HUES6 (cell line): ENCODE measurements at regions not wholly inside any gene's neighbourhood (a gene's known extent, or its start where the extent isn't known, plus 50 kb on each side); places are given as distances from the start of the nearest gene placed in this dataset.

ENCODE experiments used
- H3K27ac ChIP-seq: 2 replicates; pipeline ENCODE4 v1.7.0; 2013; ENCODE audit warnings: low read depth, mild to moderate bottlenecking, low read length, inconsistent platforms
- H3K27me3 ChIP-seq: 2 replicates; pipeline ENCODE4 v1.6.1; 2013; ENCODE audit warnings: low read length; ENCODE audit not compliant: control insufficient read depth, insufficient read depth
- H3K36me3 ChIP-seq: 2 replicates; pipeline ENCODE4 v1.6.1; 2013; ENCODE audit warnings: low read length; ENCODE audit not compliant: control insufficient read depth, insufficient read depth
- H3K4me1 ChIP-seq: 2 replicates; pipeline ENCODE4 v1.6.1; 2013; ENCODE audit warnings: low read length; ENCODE audit not compliant: control insufficient read depth, insufficient read depth
- H3K4me3 ChIP-seq: 2 replicates; pipeline ENCODE4 v1.5.1; 2013; ENCODE audit warnings: low read depth, low read length
- H3K9ac ChIP-seq: one replicate; pipeline ENCODE4 v1.6.1; 2013; ENCODE audit warnings: mild to moderate bottlenecking, low read length
- H3K9me3 ChIP-seq: 2 replicates; pipeline ENCODE4 v1.6.1; 2013; ENCODE audit warnings: low read depth, low read length; ENCODE audit not compliant: control insufficient read depth, insufficient read depth

DNA sequence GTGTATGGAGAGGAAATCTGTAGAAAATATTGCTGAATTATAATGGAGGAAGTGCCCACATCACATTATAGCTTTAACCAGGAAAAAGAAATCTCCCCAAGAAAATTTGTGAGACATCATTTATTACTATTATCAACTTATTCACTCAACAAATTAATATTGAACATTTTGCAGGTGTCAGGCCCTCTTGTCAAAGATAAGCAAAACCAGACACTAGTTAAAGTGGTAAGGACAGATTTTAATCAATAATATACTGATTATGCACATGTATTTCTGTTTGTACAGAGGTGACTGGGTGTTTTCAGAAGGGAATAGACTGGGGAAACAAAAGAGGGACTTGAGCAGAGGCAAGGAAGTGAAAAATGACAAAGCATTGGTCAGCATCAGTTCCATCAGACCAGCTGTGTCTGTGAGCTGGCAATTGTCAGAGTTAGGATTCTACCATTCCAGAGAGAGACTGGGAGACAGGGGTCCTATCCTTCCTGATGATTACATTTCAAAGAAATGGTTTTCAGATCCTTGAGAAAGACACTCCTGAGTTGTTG is 519.2 kb downstream of the UTRN start:
- Histone ChIP-seq H3K9me3 (no peaks in the 10 kb centered on the region), H3K9ac (no peak overlapping the region), H3K36me3 (no peaks in the 10 kb centered on the region), H3K4me1 (no peaks in the 10 kb centered on the region; the same call in 1 of the 2 replicates), H3K27me3 (no peaks in the 10 kb centered on the region), H3K4me3 (no peak overlapping the region), H3K27ac (no peak overlapping the region)

- no peak overlapping the region for H3K4me3 ChIP-seq
- H3K36me3 ChIP-seq = no peaks in the 10 kb centered on the region; the same call in 1 of the 2 replicates
- no peak overlapping the region for H3K9ac ChIP-seq
- H3K4me1 ChIP-seq = no peaks in the 10 kb centered on the region; the same call in 1 of the 2 replicates
- no peaks in the 10 kb centered on the region for H3K27me3 ChIP-seq
- no peaks in the 10 kb centered on the region for H3K9me3 ChIP-seq
- H3K27ac ChIP-seq = no peak overlapping the region
Measured at GRCh38 chr6:144805049-144805448, 519.9 kb downstream of the UTRN start.

DNA sequence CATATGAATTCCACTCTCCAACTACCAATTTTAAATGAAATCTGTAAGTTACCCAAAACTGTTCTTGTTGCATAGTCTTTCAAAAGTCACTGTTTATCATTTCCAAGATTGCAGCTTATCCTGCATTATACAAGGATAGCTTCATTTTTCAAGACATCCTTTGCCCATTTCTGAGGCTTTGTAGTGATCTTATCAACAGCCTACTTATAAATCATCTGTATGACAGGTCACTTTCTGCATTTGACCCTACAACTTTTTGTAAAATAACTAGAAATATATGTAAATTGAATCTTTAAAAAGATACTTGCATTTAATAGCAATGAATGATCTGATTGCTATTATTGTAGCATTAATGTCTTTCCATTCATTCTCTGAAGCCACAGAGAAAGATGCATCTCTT is 521.1 kb downstream of the UTRN start:
- H3K27ac ChIP-seq = no peak overlapping the region
- no peak overlapping the region for H3K4me3 ChIP-seq
- no peak overlapping the region for H3K9ac ChIP-seq
- no peaks in the 10 kb centered on the region; the same call in 1 of the 2 replicates for H3K36me3 ChIP-seq
- H3K27me3 ChIP-seq = no peaks in the 10 kb centered on the region
- H3K4me1 ChIP-seq = no peaks in the 10 kb centered on the region; the same call in 1 of the 2 replicates
- no peaks in the 10 kb centered on the region for H3K9me3 ChIP-seq

DNA sequence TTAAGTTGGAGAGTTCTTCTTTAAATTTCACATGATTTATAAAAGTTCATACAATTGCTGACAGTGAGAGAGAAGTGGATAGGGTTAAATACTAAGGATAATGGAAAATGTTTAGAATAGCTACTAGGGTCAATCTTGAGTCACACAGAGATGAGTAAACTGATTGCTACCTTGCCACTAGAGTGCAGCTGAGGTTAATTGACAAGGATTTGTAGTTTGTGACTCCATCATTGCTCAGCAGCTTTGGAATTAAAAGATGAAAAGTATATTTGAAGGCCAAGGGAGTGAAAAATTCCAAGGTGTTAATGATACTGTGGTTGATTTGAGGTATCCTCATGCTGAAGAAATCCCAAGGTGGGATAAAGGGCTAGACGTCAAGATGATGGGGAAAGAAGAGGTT is 524.0 kb downstream of the UTRN start:
- H3K4me1 ChIP-seq = no peaks in the 10 kb centered on the region; the same call in none of the 2 replicates
- no peak overlapping the region for H3K27ac ChIP-seq
- H3K9me3 ChIP-seq = no peaks in the 10 kb centered on the region
- H3K27me3 ChIP-seq = no peaks in the 10 kb centered on the region
- H3K36me3 ChIP-seq = no peaks in the 10 kb centered on the region; the same call in 1 of the 2 replicates
- no peak overlapping the region for H3K9ac ChIP-seq
- no peak overlapping the region for H3K4me3 ChIP-seq

- H3K27ac ChIP-seq = no peak overlapping the region
- no peaks in the 10 kb centered on the region for H3K27me3 ChIP-seq
- H3K9me3 ChIP-seq = no peaks in the 10 kb centered on the region
- H3K36me3 ChIP-seq = no peaks in the 10 kb centered on the region; the same call in 1 of the 2 replicates
- no peaks in the 10 kb centered on the region; the same call in 1 of the 2 replicates for H3K4me1 ChIP-seq
- H3K9ac ChIP-seq = no peak overlapping the region
- H3K4me3 ChIP-seq = no peak overlapping the region
Measured at GRCh38 chr6:144809969-144810368, 524.8 kb downstream of the UTRN start.

DNA sequence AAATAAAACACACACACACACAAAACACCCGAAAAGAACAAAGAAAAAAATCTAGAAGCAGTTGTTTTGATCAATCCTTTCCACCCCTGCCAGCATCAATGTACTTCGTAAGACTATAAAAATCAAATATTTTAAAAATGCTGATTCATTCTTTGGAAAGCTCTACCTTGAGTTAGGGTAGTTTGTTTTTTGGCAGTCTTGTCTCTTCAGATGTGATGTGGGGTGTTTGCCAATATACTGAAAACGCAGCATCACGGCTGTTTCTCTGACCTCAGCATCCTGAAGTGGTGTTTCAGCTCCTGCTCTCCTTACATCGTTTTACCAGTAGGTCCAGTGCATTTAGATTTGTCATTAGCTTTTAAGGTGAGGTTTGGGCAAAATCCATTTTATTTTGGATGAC is 526.0 kb downstream of the UTRN start:
- Histone ChIP-seq H3K27ac (no peak overlapping the region), H3K4me1 (no peaks in the 10 kb centered on the region; the same call in 1 of the 2 replicates), H3K9ac (no peak overlapping the region), H3K36me3 (no peaks in the 10 kb centered on the region; the same call in 1 of the 2 replicates), H3K4me3 (no peak overlapping the region), H3K27me3 (no peaks in the 10 kb centered on the region), H3K9me3 (no peaks in the 10 kb centered on the region)

GRCh38 chr6:144816936-144817335 is 531.8 kb downstream of the UTRN start:
- no peaks in the 10 kb centered on the region; the same call in 1 of the 2 replicates for H3K4me1 ChIP-seq
- no peaks in the 10 kb centered on the region for H3K27me3 ChIP-seq
- no peak overlapping the region for H3K9ac ChIP-seq
- no peak overlapping the region for H3K27ac ChIP-seq
- no peaks in the 10 kb centered on the region for H3K36me3 ChIP-seq
- no peaks in the 10 kb centered on the region for H3K9me3 ChIP-seq
- no peak overlapping the region for H3K4me3 ChIP-seq

- H3K9ac ChIP-seq = no peak overlapping the region
- H3K4me3 ChIP-seq = no peak overlapping the region
- H3K27ac ChIP-seq = no peak overlapping the region
- H3K9me3 ChIP-seq = no peaks in the 10 kb centered on the region
- no peaks in the 10 kb centered on the region for H3K36me3 ChIP-seq
- no peaks in the 10 kb centered on the region for H3K4me1 ChIP-seq
- H3K27me3 ChIP-seq = no peaks in the 10 kb centered on the region
Measured at GRCh38 chr6:144820270-144820669, 535.1 kb downstream of the UTRN start.

GRCh38 chr6:144823131-144823530 is 538.0 kb downstream of the UTRN start:
- H3K4me1 ChIP-seq = no peaks in the 10 kb centered on the region
- H3K27ac ChIP-seq = no peak overlapping the region
- no peaks in the 10 kb centered on the region for H3K27me3 ChIP-seq
- no peak overlapping the region for H3K9ac ChIP-seq
- H3K4me3 ChIP-seq = no peak overlapping the region
- no peaks in the 10 kb centered on the region for H3K9me3 ChIP-seq
- H3K36me3 ChIP-seq = peaks cover 2% of the 10 kb centered on the region; the same call in 1 of the 2 replicates

DNA sequence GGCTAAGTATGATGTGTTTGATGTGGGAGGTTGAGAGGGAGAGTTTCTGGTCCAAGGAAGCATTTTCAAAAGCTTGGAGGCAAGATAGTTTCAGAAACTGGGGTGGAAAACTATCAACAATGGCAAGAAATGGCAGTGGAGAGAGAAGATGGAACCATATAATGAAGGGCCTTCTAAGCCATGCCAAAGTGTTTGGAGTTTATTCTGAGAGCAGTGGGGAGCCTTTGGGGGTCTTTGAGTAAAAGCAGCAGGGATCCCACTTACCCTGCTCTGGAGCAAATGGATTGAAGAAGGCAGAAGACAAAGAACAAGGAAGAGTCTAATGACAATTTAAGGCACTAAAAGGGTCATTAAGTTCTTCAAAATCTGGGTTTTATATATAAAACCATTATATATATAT is 538.9 kb downstream of the UTRN start:
- Histone ChIP-seq H3K4me1 (no peaks in the 10 kb centered on the region), H3K9ac (no peak overlapping the region), H3K9me3 (no peaks in the 10 kb centered on the region), H3K36me3 (peaks cover 2% of the 10 kb centered on the region; the same call in 1 of the 2 replicates), H3K4me3 (no peak overlapping the region), H3K27ac (no peak overlapping the region), H3K27me3 (no peaks in the 10 kb centered on the region)

- H3K27ac ChIP-seq = no peak overlapping the region
- no peaks in the 10 kb centered on the region for H3K27me3 ChIP-seq
- no peak overlapping the region for H3K4me3 ChIP-seq
- peaks cover 23% of the 10 kb centered on the region for H3K36me3 ChIP-seq
- no peak overlapping the region for H3K9ac ChIP-seq
- no peaks in the 10 kb centered on the region for H3K9me3 ChIP-seq
- no peaks in the 10 kb centered on the region for H3K4me1 ChIP-seq
Measured at GRCh38 chr6:144834426-144835038, 549.4 kb downstream of the UTRN start.
